SU-DHL-6 (cell line): ENCODE measurements at regions not wholly inside any gene's neighbourhood (a gene's known extent, or its start where the extent isn't known, plus 50 kb on each side); places are given as distances from the start of the nearest gene placed in this dataset.

Source experiments
- EZH2phosphoT487 ChIP-seq: fragments of 200-600 bp; sonication (generic), shearing (Covaris generic); conservative IDR thresholded peaks from 2 replicates; pipeline ENCODE4 v1.6.1; 2018; ENCODE audit warnings: mild to moderate bottlenecking, antibody characterized with exemption, low read length, moderate library complexity, mixed read lengths
- TF ChIP-seq, protein P1 (sequence below): fragments of 200-600 bp; sonication (generic); IDR thresholded peaks from one replicate; pipeline ENCODE4 v1.5.1; 2017; ENCODE audit warnings: antibody characterized with exemption, mild to moderate bottlenecking, low read length, moderate library complexity; ENCODE audit not compliant: insufficient read depth, poor library complexity, severe bottlenecking

DNA sequence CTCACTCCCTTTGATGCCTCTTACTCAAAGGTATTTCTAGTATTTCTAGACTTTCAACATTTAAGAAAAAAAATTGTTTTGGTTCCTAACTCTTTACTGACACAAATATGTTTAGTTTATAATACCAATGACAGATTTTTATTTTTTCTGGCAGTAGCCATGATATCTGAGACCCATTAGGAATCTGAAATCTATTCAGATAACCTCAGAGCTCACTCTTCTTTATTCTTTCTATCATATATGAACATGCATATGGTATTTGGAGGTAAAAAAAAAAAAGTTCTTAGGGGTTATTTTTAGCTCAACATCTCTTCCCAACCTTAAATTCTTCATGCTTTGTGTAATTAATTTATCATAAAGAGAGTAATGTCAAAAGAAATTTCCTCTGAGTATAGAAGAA is 465.5 kb downstream of the CDH2 start:
- TF ChIP-seq, protein P1, sequence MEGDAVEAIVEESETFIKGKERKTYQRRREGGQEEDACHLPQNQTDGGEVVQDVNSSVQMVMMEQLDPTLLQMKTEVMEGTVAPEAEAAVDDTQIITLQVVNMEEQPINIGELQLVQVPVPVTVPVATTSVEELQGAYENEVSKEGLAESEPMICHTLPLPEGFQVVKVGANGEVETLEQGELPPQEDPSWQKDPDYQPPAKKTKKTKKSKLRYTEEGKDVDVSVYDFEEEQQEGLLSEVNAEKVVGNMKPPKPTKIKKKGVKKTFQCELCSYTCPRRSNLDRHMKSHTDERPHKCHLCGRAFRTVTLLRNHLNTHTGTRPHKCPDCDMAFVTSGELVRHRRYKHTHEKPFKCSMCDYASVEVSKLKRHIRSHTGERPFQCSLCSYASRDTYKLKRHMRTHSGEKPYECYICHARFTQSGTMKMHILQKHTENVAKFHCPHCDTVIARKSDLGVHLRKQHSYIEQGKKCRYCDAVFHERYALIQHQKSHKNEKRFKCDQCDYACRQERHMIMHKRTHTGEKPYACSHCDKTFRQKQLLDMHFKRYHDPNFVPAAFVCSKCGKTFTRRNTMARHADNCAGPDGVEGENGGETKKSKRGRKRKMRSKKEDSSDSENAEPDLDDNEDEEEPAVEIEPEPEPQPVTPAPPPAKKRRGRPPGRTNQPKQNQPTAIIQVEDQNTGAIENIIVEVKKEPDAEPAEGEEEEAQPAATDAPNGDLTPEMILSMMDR, result no peak
- no peak for TF ChIP-seq EZH2phosphoT487
